CD4-positive, alpha-beta T cell treated with Interleukin-1 beta for 1 hour (primary cell): ENCODE measurements at regions not wholly inside any gene's neighbourhood (a gene's known extent, or its start where the extent isn't known, plus 50 kb on each side); places are given as distances from the start of the nearest gene placed in this dataset.

Experiments
- DNase-seq, 2 donors: peaks; one replicate each; pipeline ENCODE4 v3.0.0-alpha.2; 2020 to 2022

GRCh38 chr2:173830170-173830569 is 135.0 kb downstream of the SP3 start:
- no peak for DNase-seq

DNA sequence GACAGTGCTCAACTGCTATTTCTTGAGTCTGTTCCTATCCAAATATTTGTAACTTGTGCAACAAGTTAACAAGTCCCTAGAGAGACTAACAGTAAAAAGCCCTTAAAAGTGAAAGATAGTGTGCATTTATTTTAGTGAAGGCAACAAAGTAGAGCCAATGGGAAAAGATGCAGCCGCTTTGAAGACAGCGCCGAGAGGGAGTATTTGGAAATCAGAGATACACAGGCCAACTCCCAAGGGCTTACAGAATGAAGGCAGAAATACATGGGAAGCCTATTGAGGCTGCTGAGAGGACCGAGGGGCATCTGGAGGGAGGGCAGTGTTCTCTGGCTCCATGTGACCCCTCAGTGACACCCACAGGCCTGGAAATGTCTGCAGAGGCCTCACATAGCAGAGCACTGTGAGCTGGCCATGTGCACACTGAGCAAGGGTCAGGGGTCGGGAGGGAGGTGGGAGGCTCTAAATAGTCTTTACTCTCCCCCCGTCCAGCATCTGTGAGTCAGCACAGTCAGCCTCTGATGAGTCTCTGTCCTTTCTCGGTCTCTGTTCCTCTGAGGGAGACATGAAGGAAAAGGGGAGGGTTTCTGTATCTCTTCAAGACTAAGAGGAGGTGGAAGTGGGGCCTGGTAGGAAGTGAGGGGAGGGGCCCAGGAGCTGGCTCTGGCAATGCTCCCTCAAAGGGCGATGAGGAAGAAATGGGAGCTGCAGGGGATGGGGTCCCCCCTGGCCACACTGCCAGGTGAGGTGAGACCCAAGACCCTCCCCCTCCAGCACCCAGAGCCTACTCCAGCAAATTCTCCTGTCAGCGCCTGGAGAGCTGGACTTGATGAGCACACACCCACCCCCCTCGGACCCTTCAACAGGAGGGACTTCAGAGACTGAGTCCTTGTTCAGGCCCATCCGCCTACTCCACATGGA is 133.6 kb downstream of the SP3 start:
- no peak for DNase-seq

DNA sequence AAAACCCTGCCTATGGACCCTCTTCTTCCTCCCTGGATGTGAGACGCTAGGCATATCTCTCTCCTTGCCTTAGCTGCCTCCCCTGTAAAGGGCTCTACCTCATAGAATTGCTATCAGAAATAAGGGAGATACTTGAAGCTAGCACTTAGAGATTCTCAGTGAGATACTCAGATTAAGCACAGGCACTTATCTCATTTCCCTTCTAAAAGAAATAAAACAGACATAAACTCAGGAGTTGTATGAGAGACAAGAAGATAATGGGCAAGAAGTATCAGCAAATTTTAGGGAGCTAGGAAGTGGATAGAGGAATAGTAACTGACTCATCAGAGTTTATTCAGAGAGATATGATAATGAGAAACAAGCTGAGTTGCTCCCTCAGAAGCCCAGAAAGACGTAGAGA is 131.0 kb downstream of the SP3 start:
- no peak for DNase-seq

- no peak for DNase-seq
Observed at GRCh38 chr2:173835726-173836125, 129.4 kb downstream of the SP3 start.

DNA sequence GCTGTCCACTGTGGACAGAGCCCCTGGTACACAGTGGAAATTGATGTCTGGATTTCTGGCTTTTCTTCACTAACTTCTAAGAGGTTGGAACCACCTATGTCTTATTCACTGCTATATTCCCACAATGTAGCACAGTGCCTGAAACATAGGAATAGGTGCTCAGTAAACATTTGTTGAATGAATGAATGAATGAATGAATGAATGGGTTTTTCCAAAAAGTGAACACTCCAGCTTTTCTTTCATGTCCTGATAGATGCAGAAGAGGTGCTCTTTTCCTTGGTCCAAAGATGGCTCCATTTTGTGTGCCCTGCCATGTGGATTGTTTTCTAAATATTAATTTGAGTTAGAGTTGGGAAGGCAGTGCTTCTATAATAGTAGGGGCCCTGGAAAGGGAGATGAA is 124.1 kb downstream of the SP3 start:
- no peak for DNase-seq

GRCh38 chr2:173843526-173843925 is 121.6 kb downstream of the SP3 start:
- DNase-seq: no peak

DNA sequence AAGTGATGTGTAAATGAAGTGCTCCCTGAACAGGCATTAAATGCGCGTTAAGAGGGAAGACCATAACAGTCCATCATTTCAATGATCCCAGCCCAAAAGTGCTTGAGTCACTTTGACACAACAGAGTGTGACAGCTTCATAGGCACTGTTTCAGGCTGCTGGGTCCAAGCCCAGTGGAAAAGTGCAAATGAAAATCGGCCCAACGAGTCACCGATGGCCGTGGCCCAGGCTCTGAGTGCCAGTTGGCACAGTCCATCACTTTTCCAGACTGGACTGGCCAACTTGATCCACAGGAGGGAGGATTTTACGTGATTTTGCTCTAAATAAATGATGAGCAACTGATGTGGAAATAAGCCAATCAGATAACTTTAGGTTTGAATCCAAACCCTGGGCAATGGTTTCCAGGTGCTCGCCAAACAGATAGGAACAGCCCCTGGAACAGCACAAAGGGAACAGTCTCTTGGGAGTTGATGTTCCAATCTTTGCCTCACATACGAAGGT is 114.0 kb downstream of the SP3 start:
- DNase-seq: no peak

- no peak for DNase-seq
Observed at GRCh38 chr2:173854141-173854540, 111.0 kb downstream of the SP3 start.

- DNase-seq: no peak
Observed at GRCh38 chr2:173854840-173855239, 110.3 kb downstream of the SP3 start.

DNA sequence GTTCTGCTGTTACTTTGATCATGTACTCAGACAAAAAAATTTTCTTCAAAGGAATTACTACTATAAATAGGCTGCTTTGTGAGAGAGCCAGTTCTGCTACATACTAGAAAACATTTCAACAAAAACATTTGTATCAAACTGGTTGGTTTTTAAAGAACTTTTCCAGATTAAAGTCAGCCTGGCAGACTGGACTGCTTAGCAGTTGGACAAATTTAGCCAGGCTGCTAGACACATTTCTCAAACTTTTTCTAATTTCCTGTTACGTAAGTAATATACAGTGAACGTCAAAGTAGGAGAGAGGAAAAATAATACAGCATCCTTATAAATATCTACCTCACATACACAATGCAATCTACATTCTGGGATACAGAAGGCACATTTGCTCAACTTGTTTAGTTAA is 109.5 kb downstream of the SP3 start:
- DNase-seq: no peak
